ENCODE measurements at regions not wholly inside any gene's neighbourhood (a gene's known extent, or its start where the extent isn't known, plus 50 kb on each side); places are given as distances from the start of the nearest gene placed in this dataset.

- TF ChIP-seq ATF3 (IDR thresholded peaks at IDR 0.05; ENCODE audit: insufficient read depth, low read depth, low read length), result no peak
- no peak for TF ChIP-seq RXRA (IDR thresholded peaks at IDR 0.05; ENCODE audit: insufficient read depth, low read depth, low read length)
- TF ChIP-seq SIRT6 (IDR thresholded peaks at IDR 0.05; ENCODE audit: low read length), result no peak
These were observed 1992.1 kb upstream of the IGFBP7 start (continued) for GRCh38 chr4:59102311-59102710.
